GM18868 (cell line): ENCODE measurements at regions not wholly inside any gene's neighbourhood (a gene's known extent, or its start where the extent isn't known, plus 50 kb on each side); places are given as distances from the start of the nearest gene placed in this dataset.
A peak's percentile ranks its signal among the peaks of the same experiment; 100 is the strongest.
"Not testable (repeated sequence)": the region's sequence is repeated elsewhere in the genome, so short reads cannot be mapped to it uniquely, and the experiment has no call there.

ENCODE experiments used
- ATAC-seq: cut with Tn5 transposase; IDR thresholded peaks from one replicate; pipeline ENCODE4 v1.9.1; 2021; ENCODE audit warnings: mild to moderate bottlenecking, moderate library complexity; ENCODE audit not compliant: unreplicated experiment

DNA sequence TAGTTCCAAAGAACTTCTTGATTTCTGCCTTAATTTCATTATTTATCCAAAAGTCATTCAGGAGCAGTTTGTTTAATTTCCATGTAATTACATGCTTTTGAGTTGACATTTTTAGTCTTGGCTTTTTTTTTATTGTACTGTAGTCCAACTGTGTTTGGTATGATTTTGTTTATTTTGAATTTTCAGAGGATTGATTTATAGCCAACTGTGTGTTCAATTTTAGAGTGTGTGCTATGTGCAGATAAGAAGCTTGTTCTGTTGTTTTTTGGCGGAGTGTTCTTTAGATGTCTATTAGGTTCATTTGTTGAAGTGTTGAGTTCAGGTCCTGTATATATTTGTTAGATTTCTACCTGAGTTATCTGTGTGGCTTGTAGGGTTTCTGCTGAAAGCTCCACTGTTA lies 533.6 kb downstream of the TRAM1L1 start:
- ATAC-seq = no peak

DNA sequence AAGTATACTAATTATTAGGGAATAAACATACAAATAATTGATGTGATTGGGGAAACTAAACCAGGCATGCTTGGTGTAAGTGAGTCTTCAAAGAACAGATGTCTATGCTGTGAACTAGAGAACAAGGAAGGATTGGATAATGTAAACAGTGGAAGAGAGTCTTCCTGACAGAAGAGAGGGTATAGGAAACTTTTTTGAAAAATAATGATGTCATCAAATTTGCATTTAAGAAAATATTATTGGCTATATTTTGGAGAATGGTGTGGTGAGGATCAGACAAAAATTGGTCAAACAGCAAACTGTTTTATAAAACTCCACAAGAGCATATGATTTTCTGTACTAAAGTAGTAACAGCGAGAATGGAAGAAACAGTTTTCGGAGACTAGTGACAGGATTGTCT lies 537.7 kb downstream of the TRAM1L1 start:
- ATAC-seq = no peak

- ATAC-seq = no peak
These were observed 538.6 kb downstream of the TRAM1L1 start for GRCh38 chr4:116546759-116547158.

DNA sequence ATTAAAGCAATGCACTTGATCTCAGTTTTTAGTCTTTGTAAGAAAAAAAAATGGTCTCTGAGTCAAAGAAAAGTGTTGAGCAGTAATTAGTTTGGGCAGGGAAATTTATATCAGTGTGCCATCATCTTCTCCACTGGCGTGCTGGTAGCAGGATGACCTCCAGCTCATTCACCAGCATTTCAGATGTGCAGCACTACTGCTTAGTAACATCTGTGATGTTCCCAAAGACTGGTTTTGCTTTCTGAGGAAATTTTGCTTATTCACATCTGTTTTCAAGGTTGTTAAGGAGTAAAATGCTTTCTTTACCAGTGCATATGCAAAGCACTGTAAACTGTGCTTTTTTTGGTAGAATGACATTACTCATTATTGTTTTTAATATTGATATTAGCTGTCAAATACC lies 540.4 kb downstream of the TRAM1L1 start:
- ATAC-seq = no peak

GRCh38 chr4:116539744-116540143 lies 545.6 kb downstream of the TRAM1L1 start:
- ATAC-seq = no peak

DNA sequence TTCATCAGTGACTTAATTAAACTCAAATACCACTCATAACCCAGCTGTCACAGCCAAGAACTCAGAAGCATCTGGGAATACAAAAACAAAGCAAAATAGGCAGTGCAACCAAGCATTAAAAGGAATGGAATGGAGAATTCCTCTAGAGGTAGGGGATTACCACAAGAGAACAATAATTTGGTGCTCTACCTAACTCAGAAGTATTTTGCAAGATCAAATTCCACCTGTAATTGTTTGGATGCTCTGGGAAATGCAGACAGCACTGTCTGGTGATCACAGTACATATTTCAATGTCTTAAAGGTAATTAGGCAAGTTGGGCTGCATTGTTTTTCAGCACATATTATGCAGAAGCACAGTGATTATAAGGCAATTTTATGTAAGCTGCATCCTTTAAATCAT lies 547.5 kb downstream of the TRAM1L1 start:
- ATAC-seq = no peak

DNA sequence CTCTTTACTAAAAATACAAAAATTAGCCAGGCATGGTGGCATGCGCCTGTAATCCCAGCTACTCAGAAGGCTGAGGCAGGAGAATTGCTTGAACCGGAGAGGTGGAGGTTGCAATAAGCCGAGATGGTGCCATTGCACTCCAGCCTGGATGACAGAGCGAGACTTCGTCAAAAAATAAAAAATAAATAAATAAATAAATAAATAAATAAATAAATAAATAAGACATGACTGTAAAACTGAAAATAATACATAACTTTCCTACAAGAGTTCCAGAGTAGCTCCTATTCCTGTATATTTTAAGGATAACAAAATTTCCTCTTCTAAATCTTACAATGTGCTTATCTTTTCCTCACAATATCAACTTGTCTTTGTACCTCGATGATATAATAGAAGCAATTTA lies 549.4 kb downstream of the TRAM1L1 start:
- ATAC-seq = not testable (repeated sequence)

GRCh38 chr4:116531870-116532269 lies 553.5 kb downstream of the TRAM1L1 start:
- ATAC-seq = peak; percentile 73

DNA sequence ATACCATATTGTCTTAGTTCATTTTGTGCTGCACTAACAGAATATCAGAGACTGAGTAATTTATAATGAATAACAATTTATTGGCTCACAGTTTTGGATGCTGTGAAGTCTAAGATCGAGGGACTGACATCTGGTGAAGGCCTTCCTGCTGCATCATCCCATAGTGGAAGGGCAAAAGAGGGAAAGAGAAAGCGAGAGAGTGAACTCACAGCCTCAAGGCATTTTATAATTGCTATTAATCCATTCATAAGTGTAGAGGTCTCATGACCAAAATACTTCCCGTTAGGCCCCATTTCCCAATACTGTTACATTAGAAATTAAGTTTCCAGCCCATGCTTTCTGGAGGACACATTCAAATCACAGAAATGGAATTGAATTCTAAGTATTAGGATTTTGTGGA lies 554.4 kb downstream of the TRAM1L1 start:
- ATAC-seq = no peak

DNA sequence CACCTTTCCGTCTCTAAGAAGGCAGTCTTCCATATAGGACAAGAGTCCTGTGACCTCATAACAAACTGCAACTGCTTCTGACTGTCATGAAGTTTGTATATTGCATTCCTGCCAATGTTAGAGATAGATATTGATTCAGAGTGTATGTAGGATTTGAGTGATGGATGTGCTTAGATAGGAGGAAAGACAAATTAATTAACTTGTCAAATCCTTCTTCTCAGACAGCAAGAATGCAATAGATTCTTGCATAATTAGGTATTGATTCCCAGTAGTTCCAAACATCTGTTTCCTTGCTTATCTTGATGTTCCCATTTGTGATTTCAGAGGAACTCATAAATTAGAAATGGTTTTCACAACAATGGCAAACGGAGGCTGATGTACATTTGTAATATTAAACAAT lies 555.3 kb downstream of the TRAM1L1 start:
- no peak for ATAC-seq

GRCh38 chr4:116529129-116529528 lies 556.2 kb downstream of the TRAM1L1 start:
- no peak for ATAC-seq

GRCh38 chr4:116522922-116523321 lies 562.5 kb downstream of the TRAM1L1 start:
- ATAC-seq = no peak

GRCh38 chr4:116520886-116521285 lies 564.5 kb downstream of the TRAM1L1 start:
- ATAC-seq = peak; percentile 55

- no peak for ATAC-seq
These were observed 568.7 kb downstream of the TRAM1L1 start for GRCh38 chr4:116516711-116517110.

DNA sequence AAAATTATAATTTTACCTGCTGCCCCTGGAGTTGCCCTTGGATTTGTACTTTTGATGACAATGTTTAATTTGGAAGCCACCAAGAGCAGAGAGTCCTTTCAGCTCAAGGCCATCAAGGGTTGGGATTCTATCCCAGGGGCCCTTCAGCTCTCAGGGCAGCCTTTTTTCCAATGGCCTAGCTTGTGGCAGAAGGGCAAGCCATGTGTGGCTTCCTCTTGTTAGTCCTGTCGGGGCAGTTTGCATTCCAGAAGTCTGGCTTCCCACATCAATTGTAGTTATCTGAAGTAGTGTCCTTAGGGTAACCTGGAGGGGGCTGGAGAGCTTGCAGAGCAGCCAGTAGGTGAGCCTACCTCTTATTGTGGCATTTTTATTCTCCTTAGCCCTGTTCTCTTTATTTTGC lies 569.4 kb downstream of the TRAM1L1 start:
- ATAC-seq = no peak

DNA sequence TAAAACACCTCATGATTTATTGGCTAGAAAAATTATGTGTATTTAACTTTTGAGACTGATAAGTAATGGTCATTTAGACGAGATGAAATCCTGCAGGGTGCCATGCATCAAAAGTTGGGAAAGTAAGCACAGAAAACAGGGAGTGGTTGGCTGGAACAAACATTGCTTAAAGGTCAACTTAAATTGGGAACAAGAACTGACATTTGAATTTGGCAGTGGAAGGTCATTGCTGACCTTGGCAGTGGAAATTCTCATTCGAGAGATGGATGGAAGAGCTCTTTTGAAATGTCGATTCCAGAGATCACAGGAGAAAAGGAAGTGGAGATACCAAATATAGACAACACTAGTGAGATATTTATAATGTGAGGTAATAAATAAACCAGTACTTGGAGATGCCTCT lies 572.8 kb downstream of the TRAM1L1 start:
- no peak for ATAC-seq

- no peak for ATAC-seq
These were observed 583.4 kb downstream of the TRAM1L1 start for GRCh38 chr4:116501954-116502353.

DNA sequence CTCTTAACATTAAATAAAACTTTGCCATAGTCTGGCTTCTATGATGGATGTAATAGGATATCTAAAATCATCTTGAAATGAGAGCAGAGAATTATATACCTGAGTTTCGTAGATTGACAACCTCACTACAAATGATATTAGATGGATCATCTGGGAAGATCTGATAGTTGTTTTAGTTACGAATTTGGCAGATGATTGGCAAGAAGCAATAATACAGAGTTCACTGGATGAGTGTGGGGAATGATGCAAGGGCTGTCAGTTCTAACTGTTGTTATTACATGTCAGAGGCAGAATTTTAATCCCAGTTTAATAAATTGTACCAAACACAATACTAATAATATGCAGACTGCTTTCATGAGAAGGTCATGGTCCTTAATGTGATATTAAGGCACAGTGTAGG lies 585.2 kb downstream of the TRAM1L1 start:
- no peak for ATAC-seq

GRCh38 chr4:116489739-116490138 lies 595.6 kb downstream of the TRAM1L1 start:
- no peak for ATAC-seq

- ATAC-seq = no peak
These were observed 599.0 kb downstream of the TRAM1L1 start for GRCh38 chr4:116486401-116486800.

- no peak for ATAC-seq
These were observed 604.8 kb downstream of the TRAM1L1 start for GRCh38 chr4:116480546-116480945.

DNA sequence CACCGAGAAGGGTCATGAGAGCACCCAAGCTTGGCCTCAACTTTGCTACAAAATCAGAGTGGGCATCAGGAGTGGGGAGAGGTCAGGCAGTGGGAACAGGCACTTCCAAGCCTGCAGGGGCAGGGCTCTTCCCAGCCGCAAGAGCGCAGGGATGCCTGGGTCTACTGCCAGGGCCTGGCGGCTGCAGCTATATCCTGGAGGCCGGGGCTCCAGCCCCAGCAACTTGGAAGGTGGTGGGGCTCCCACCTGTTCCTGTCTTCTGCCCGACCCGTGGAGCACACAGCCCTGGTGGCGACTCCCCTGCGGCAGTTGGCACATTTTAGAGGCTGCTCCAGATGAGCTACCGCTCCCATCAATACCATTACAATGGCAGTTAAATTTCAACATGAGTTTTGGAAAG lies 607.0 kb downstream of the TRAM1L1 start:
- no peak for ATAC-seq

DNA sequence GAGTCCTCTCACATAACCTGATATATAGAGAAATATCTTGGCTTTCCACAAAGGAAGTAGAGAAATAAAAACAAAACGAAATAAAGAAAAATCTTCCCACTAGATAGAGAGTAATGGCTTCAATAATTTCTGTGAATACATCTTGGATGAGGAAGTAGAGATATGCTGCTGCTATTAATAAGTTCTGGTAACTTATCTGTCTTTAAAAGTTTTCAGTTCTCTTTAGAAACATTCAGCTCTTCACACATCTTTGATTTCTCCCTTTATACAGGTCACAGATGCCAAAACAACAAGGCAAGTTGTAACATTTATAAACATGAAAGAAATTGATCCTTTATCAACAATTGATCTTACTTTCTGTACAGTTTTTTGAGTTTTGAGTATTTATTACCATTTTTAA lies 615.8 kb downstream of the TRAM1L1 start:
- ATAC-seq = peak; percentile 91

DNA sequence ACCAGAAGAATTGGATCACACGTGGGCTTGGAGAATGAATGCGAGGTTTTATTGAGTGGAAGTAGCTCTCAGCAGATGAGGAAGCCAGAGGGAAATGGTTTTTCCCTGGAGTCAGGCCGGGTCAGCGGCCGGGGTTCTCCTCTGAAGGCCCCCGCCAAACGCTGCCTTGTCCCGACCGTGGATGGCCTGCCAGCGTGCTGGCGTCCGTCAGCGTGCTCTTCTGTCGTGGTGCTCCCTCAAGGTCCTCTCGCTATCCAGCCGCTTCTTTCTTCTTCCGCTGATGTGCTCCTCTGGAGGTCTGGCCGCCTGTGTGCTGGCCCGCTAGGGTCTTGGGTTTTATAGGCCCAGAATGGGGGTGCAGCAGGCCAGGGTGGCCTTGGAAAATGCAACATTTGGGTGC lies 632.2 kb downstream of the TRAM1L1 start:
- no peak for ATAC-seq
